Activated CD4-positive, alpha-beta memory T cell treated with anti-CD3 and anti-CD28 coated beads for 36 hours (primary cell): ENCODE measurements at regions not wholly inside any gene's neighbourhood (a gene's known extent, or its start where the extent isn't known, plus 50 kb on each side); places are given as distances from the start of the nearest gene placed in this dataset.

Experiments
- CTCF ChIA-PET: fragments of 350-600 bp; sonication (Branson Sonifier 250); formaldehyde crosslinking; loops from one replicate; lab custom pipeline; 2021; ENCODE audit warnings: antibody characterized with exemption, inconsistent platforms; lab: Charles Lee
- POLR2A ChIA-PET: fragments of 350-600 bp; sonication (Branson Sonifier 250); formaldehyde crosslinking; loops from one replicate; lab custom pipeline; 2021; ENCODE audit warnings: antibody characterized with exemption; lab: Charles Lee
- DNase-seq: peaks from one replicate; pipeline ENCODE4 v3.0.0-alpha.2; 2020
- H3K27ac Mint-ChIP-seq: one replicate; pipeline ENCODE4 v1.8.0; 2021; ENCODE audit warnings: mixed read lengths
- H3K27me3 Mint-ChIP-seq: one replicate; pipeline ENCODE4 v1.8.0; 2021; ENCODE audit warnings: mixed read lengths
- H3K36me3 Mint-ChIP-seq: one replicate; pipeline ENCODE4 v1.8.0; 2021; ENCODE audit warnings: mixed read lengths
- H3K4me1 Mint-ChIP-seq: one replicate; pipeline ENCODE4 v1.8.0; 2021; ENCODE audit warnings: low read depth, mixed read lengths
- H3K4me3 Mint-ChIP-seq: one replicate; pipeline ENCODE4 v1.8.0; 2021; ENCODE audit warnings: mild to moderate bottlenecking, mixed read lengths
- H3K9me3 Mint-ChIP-seq: one replicate; pipeline ENCODE4 v1.8.0; 2021; ENCODE audit warnings: mixed read lengths
- intact Hi-C: fragments of 100-400 bp; cut with micrococcal nuclease; formaldehyde crosslinking; loops from one replicate; pipeline ENCODE4 v1.15.1; 2023

GRCh38 chr13:81677857-81678256 is 1336.9 kb upstream of the SPRY2 start:
- Mint-ChIP-seq H3K9me3 (peaks cover 12% of the 10 kb centered on the region), H3K36me3 (no peaks in the 10 kb centered on the region), H3K27me3 (no peaks in the 10 kb centered on the region), H3K4me1 (no peaks in the 10 kb centered on the region), H3K4me3 (no peak overlapping the region), H3K27ac (no peak overlapping the region)
- intact Hi-C loops, result no loop called here
- POLR2A ChIA-PET, result no interaction called here
- CTCF ChIA-PET, result no interaction called here
- no peak for DNase-seq

GRCh38 chr13:81676008-81676407 is 1335.1 kb upstream of the SPRY2 start:
- Mint-ChIP-seq H3K4me1 (no peaks in the 10 kb centered on the region), H3K9me3 (peaks cover 9% of the 10 kb centered on the region), H3K4me3 (no peak overlapping the region), H3K27me3 (no peaks in the 10 kb centered on the region), H3K27ac (no peak overlapping the region), H3K36me3 (no peaks in the 10 kb centered on the region)
- POLR2A ChIA-PET, result no interaction called here
- DNase-seq, result no peak
- intact Hi-C loops, result no loop called here
- CTCF ChIA-PET, result no interaction called here

GRCh38 chr13:81671064-81671463 is 1330.1 kb upstream of the SPRY2 start:
- no peak for DNase-seq
- Mint-ChIP-seq H3K27ac (no peak overlapping the region), H3K4me3 (no peak overlapping the region), H3K27me3 (no peaks in the 10 kb centered on the region), H3K4me1 (no peaks in the 10 kb centered on the region), H3K36me3 (no peaks in the 10 kb centered on the region), H3K9me3 (peaks cover 4% of the 10 kb centered on the region)
- intact Hi-C loops, result no loop called here
- CTCF ChIA-PET, result no interaction called here
- POLR2A ChIA-PET, result no interaction called here

- CTCF ChIA-PET, result no interaction called here
- no peaks in the 10 kb centered on the region for H3K4me1 Mint-ChIP-seq
- POLR2A ChIA-PET, result no interaction called here
These were observed 1329.1 kb upstream of the SPRY2 start for GRCh38 chr13:81670048-81670447.

GRCh38 chr13:81664872-81665271 is 1323.9 kb upstream of the SPRY2 start:
- no peaks in the 10 kb centered on the region for H3K4me1 Mint-ChIP-seq
- POLR2A ChIA-PET, result no interaction called here

More at GRCh38 chr13:81670048-81670447, 1329.1 kb upstream of the SPRY2 start:
- Mint-ChIP-seq H3K27ac (no peak overlapping the region), H3K4me3 (no peak overlapping the region), H3K27me3 (no peaks in the 10 kb centered on the region), H3K9me3 (peaks cover 6% of the 10 kb centered on the region), H3K36me3 (no peaks in the 10 kb centered on the region)
- DNase-seq, result no peak
- intact Hi-C loops, result no loop called here

GRCh38 chr13:81659984-81660383 is 1319.1 kb upstream of the SPRY2 start:
- POLR2A ChIA-PET, result no interaction called here
- no peak overlapping the region for H3K4me3 Mint-ChIP-seq
- H3K4me1 Mint-ChIP-seq, result no peaks in the 10 kb centered on the region
- intact Hi-C loops, result loop anchor here (10.0 kb wide), 1 partner anchor 65 kb away; no protein-coding TSS in a partner anchor
- CTCF ChIA-PET, result no interaction called here
- H3K27me3 Mint-ChIP-seq, result no peaks in the 10 kb centered on the region
- peaks cover 17% of the 10 kb centered on the region for H3K9me3 Mint-ChIP-seq
- no peak overlapping the region for H3K27ac Mint-ChIP-seq
- no peak for DNase-seq
- no peaks in the 10 kb centered on the region for H3K36me3 Mint-ChIP-seq

More at GRCh38 chr13:81664872-81665271, 1323.9 kb upstream of the SPRY2 start:
- Mint-ChIP-seq H3K27me3 (no peaks in the 10 kb centered on the region), H3K27ac (no peak overlapping the region), H3K4me3 (no peak overlapping the region), H3K36me3 (no peaks in the 10 kb centered on the region), H3K9me3 (peaks cover 6% of the 10 kb centered on the region)
- intact Hi-C loops, result loop anchor here (10.0 kb wide), 1 partner anchor 60 kb away; no protein-coding TSS in a partner anchor
- no peak for DNase-seq
- CTCF ChIA-PET, result no interaction called here

- intact Hi-C loops, result no loop called here
- ChIA-PET CTCF (no interaction called here), POLR2A (no interaction called here)
- H3K9me3 Mint-ChIP-seq, result peaks cover 14% of the 10 kb centered on the region
- no peaks in the 10 kb centered on the region for H3K4me1 Mint-ChIP-seq
- no peak for DNase-seq
- no peak overlapping the region for H3K4me3 Mint-ChIP-seq
- H3K36me3 Mint-ChIP-seq, result no peaks in the 10 kb centered on the region
- H3K27ac Mint-ChIP-seq, result no peak overlapping the region
- H3K27me3 Mint-ChIP-seq, result no peaks in the 10 kb centered on the region
These were observed 1317.9 kb upstream of the SPRY2 start for GRCh38 chr13:81658598-81659370.

- Mint-ChIP-seq H3K36me3 (no peaks in the 10 kb centered on the region), H3K4me3 (no peak overlapping the region), H3K27ac (no peak overlapping the region), H3K4me1 (no peaks in the 10 kb centered on the region), H3K9me3 (peaks cover under 1% of the 10 kb centered on the region), H3K27me3 (no peaks in the 10 kb centered on the region)
- POLR2A ChIA-PET, result no interaction called here
- intact Hi-C loops, result no loop called here
- CTCF ChIA-PET, result no interaction called here
- no peak for DNase-seq
These were observed 1299.2 kb upstream of the SPRY2 start for GRCh38 chr13:81639984-81640582.

GRCh38 chr13:81637457-81637856 is 1296.5 kb upstream of the SPRY2 start:
- Mint-ChIP-seq H3K9me3 (no peaks in the 10 kb centered on the region), H3K27ac (no peak overlapping the region), H3K4me1 (no peaks in the 10 kb centered on the region), H3K36me3 (no peaks in the 10 kb centered on the region), H3K4me3 (no peak overlapping the region), H3K27me3 (no peaks in the 10 kb centered on the region)
- DNase-seq, result no peak
- ChIA-PET POLR2A (no interaction called here), CTCF (no interaction called here)
- intact Hi-C loops, result no loop called here

GRCh38 chr13:81636120-81636519 is 1295.2 kb upstream of the SPRY2 start:
- Mint-ChIP-seq H3K4me3 (no peak overlapping the region), H3K4me1 (no peaks in the 10 kb centered on the region), H3K27me3 (no peaks in the 10 kb centered on the region), H3K9me3 (no peaks in the 10 kb centered on the region), H3K36me3 (no peaks in the 10 kb centered on the region), H3K27ac (no peak overlapping the region)
- no peak for DNase-seq
- POLR2A ChIA-PET, result no interaction called here
- intact Hi-C loops, result no loop called here
- CTCF ChIA-PET, result no interaction called here

- no peaks in the 10 kb centered on the region for H3K36me3 Mint-ChIP-seq
- H3K9me3 Mint-ChIP-seq, result peaks cover 18% of the 10 kb centered on the region
- POLR2A ChIA-PET, result no interaction called here
- no peak overlapping the region for H3K4me3 Mint-ChIP-seq
- H3K27ac Mint-ChIP-seq, result no peak overlapping the region
- no peak for DNase-seq
- H3K27me3 Mint-ChIP-seq, result no peaks in the 10 kb centered on the region
- no peaks in the 10 kb centered on the region for H3K4me1 Mint-ChIP-seq
- CTCF ChIA-PET, result no interaction called here
- intact Hi-C loops, result no loop called here
These were observed 1274.1 kb upstream of the SPRY2 start for GRCh38 chr13:81615031-81615430.

- intact Hi-C loops, result no loop called here
- Mint-ChIP-seq H3K27me3 (no peaks in the 10 kb centered on the region), H3K36me3 (no peaks in the 10 kb centered on the region), H3K27ac (no peak overlapping the region), H3K9me3 (peaks cover 20% of the 10 kb centered on the region), H3K4me3 (no peak overlapping the region), H3K4me1 (no peaks in the 10 kb centered on the region)
- ChIA-PET POLR2A (no interaction called here), CTCF (no interaction called here)
- no peak for DNase-seq
These were observed 1269.7 kb upstream of the SPRY2 start for GRCh38 chr13:81610644-81611043.

- H3K27ac Mint-ChIP-seq, result no peak overlapping the region
- H3K9me3 Mint-ChIP-seq, result peaks cover 17% of the 10 kb centered on the region
- CTCF ChIA-PET, result no interaction called here
- no peaks in the 10 kb centered on the region for H3K4me1 Mint-ChIP-seq
- no peaks in the 10 kb centered on the region for H3K36me3 Mint-ChIP-seq
- H3K27me3 Mint-ChIP-seq, result no peaks in the 10 kb centered on the region
- intact Hi-C loops, result no loop called here
- POLR2A ChIA-PET, result no interaction called here
- no peak overlapping the region for H3K4me3 Mint-ChIP-seq
- DNase-seq, result no peak
These were observed 1268.4 kb upstream of the SPRY2 start for GRCh38 chr13:81609335-81609734.
